GM18951 (cell line): ENCODE measurements at regions not wholly inside any gene's neighbourhood (a gene's known extent, or its start where the extent isn't known, plus 50 kb on each side); places are given as distances from the start of the nearest gene placed in this dataset.

Experiments
- POLR2A ChIP-seq: IDR thresholded peaks from 4 replicates; pipeline ENCODE4 v1.6.1; 2011; ENCODE audit warnings: mild to moderate bottlenecking; ENCODE audit not compliant: insufficient read length, insufficient read depth; ENCODE audit errors: extremely low read depth
- in situ Hi-C: fragments of 300-500 bp; cut with MboI; formaldehyde crosslinking; loops from one replicate; pipeline ENCODE4 v1.12.0; 2022; ENCODE audit warnings: low sequenced_read_pairs, mixed read lengths, inconsistent platforms; ENCODE audit not compliant: unreplicated experiment

DNA sequence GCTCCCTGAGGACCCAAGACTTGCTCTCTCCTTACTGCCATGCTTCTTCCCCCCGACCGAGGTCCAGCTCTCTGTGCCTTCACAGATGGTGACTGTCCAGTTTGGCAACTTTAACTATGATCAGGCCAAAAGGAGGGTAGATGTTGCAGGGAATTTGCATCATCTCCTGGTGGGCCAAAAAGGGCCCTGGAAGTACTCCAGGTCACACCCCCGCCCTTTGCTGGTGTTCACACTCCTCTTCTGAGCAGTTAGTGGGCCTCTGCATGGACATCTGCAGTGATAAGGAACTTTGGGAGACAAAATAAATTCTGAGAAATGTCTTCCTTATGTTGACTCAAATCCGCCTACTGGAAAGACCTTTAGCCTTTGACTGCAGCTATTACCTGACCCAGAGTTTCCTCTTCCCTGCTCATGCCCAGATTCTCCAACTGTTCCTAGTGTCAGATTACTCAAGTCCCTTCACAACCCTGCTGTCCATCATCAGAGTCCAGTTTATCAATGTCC is 234.4 kb downstream of the LOXHD1 start:
- in situ Hi-C loops, result no loop called here

DNA sequence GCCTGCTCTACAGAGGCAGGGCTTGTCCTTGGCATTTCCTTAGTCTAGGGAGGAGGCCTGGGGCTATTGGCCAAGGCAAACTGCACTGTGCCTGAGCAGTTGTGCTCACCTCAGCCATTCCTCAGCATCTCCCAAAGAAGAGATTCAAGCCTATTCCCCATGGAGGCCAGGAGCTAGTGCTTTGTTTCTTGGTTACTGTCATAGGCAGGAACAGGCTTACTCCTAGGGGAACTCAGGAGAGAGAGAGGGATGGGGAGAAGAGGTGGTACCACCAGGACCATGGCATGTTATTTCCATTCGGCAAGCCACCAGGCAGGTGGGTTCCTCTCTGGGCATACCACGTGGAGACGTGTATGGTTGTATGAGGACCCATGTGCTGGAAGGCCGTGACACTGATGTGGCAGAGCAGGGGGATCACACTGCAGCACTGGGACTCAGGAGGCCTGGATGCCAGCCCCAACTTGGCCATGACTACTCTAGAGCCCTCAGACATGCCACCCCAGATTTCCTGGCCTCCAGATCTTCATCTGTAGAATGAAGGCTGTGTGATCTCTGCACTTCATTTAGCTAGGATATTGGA is 233.7 kb downstream of the LOXHD1 start:
- no peak for TF ChIP-seq POLR2A
- in situ Hi-C loops, result no loop called here

More for the DNA sequence above, 234.4 kb downstream of the LOXHD1 start:
- TF ChIP-seq POLR2A, result no peak

DNA sequence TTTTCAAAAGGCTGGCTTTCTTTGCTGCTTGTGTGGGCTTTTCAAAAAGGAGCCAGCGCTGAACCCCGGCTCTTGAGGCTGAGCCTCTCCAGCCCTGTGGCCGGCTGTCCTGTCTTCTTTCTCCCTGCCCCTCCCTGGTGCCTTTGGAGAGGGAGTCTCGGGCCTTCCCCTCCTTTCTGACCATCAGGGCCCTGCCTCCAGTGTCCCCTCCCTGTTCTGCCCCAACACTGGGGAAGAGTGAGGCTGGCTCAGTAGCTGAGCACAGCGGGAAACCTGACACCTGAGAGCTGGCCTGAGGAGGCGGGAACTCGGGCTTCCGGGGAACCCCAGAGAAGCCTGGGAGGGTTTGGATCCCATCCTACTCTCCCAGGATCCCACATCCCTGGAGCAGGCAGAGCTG is 232.1 kb downstream of the LOXHD1 start:
- in situ Hi-C loops, result no loop called here
- TF ChIP-seq POLR2A, result no peak

DNA sequence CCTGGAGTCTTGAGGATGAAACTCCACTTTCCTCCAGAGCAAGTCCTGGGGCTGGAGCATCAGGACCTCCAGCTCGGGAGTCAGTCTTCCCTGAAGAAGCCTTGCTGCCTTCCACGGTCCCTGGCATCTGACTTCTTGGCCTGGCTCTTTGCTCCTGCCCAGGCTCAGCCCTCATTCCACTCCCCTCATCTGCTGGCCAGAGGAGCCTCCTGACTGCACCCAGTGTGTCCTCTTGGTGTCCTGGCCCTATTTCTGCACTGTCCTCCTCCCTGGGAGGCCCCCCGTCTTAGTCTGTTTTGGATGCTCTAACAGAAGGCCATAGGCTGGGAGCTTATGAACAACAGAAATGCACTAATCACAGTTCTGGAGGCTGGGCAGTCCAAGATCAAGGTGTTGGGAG is 231.5 kb downstream of the LOXHD1 start:
- TF ChIP-seq POLR2A, result no peak
- in situ Hi-C loops, result no loop called here

DNA sequence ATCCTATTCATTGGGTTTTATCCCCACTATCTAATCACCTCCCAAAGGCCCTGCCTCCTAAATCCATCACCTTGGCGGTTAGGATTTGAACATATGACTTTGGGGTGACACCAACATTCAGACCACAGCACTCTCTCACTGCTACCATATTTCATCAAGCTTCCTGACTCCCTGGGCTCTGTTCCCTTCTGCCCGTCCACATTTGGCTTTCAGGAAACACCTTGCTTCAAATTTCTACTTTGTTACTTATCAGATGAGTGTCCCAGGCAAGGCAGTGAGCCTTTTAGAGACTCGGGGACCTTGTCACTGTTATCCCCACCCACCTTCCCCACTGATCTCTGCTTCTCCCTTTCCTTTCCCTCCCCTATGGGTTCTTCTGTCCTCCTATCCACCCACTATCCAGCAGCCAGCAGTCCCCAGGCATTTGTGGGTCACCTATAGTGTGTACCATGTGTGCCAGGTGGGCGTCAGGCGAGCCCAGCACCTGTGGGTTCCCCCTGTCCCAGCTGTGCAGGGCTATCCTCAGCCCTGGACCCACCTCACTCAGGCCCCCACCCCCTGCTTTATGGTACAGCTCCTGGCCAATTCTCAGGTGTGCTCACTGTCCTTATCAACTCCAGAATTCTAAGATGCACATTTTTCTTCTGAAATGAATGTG is 230.9 kb downstream of the LOXHD1 start:
- in situ Hi-C loops, result no loop called here
- TF ChIP-seq POLR2A, result no peak

DNA sequence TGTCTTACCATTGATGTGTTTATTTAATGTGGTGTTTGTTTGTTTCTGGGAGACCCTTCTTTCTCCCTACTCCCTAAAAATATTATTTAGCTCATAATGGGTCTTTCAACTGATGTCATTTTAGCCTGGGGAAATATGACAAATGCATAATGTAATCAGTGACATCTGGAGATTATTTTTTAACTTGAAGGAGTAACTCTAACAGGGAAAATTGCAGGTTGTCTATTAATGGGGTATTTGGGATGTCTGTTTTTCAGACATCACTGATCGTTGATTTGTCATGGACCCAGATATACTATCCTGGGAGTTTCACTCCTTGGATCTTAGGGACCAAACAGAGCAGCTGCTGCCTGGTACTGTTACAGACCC is 230.4 kb downstream of the LOXHD1 start:
- in situ Hi-C loops, result no loop called here
- TF ChIP-seq POLR2A, result no peak
